B cell (primary cell): ENCODE measurements at regions not wholly inside any gene's neighbourhood (a gene's known extent, or its start where the extent isn't known, plus 50 kb on each side); places are given as distances from the start of the nearest gene placed in this dataset.
A peak's percentile ranks its signal among the peaks of the same experiment; 100 is the strongest.

Experiments used
- ATAC-seq: fragments of 200-7000 bp; cut with Tn5 transposase; one replicate; pipeline ENCODE4 v1.10.0; 2021; ENCODE audit warnings: low read depth, mild to moderate bottlenecking, moderate number of reproducible peaks, moderate library complexity
- CTCF ChIA-PET: fragments of 350-600 bp; sonication (Branson Sonifier 250); formaldehyde crosslinking; loops from one replicate; lab custom pipeline; 2021; ENCODE audit warnings: antibody characterized with exemption, inconsistent platforms; lab: Charles Lee
- POLR2A ChIA-PET: fragments of 350-600 bp; sonication (Branson Sonifier 250); formaldehyde crosslinking; loops from one replicate; lab custom pipeline; 2021; ENCODE audit warnings: antibody characterized with exemption; lab: Charles Lee
- DNase-seq: peaks from one replicate; pipeline ENCODE4 v3.0.0; 2013
- H2AFZ ChIP-seq: 2 replicates; pipeline ENCODE4 v1.6.1; 2012; ENCODE audit warnings: mild to moderate bottlenecking, low read depth, low read length; ENCODE audit not compliant: insufficient read depth, poor library complexity, severe bottlenecking
- H3K27ac ChIP-seq, 2 donors: 1 replicate in 1 of 2; 2 replicates in 1 of 2; pipeline ENCODE4 v1.5.1; 2012 to 2013; ENCODE audit warnings: low read length in 2 of 2, mild to moderate bottlenecking in 2 of 2, moderate library complexity in 1 of 2
- H3K27me3 ChIP-seq, 4 experiments: fragments of 200-600 bp in 1 of 4; sonication (generic) in 1 of 4; replicated peaks in 1 of 4; 1 replicate in 2 of 4; 2 replicates in 2 of 4; pipeline versions ENCODE4 v1.6.1 to v1.7.0; 2013 to 2016; ENCODE audit warnings: low read length in 3 of 4, mild to moderate bottlenecking in 2 of 4, mixed read lengths in 1 of 4, moderate library complexity in 1 of 4; ENCODE audit not compliant: insufficient read depth in 4 of 4, control insufficient read depth in 3 of 4; ENCODE audit errors: control extremely low read depth in 1 of 4
- H3K36me3 ChIP-seq, 2 experiments: replicated peaks in 1 of 2; 1 replicate in 1 of 2; 2 replicates in 1 of 2; pipeline versions ENCODE4 v1.6.1 to v1.7.1; 2013; ENCODE audit warnings: low read length in 1 of 2; ENCODE audit not compliant: insufficient read depth in 2 of 2, control insufficient read depth in 1 of 2; ENCODE audit errors: control extremely low read depth in 1 of 2, extremely low read depth in 1 of 2
- H3K4me1 ChIP-seq, 2 donors: fragments of 200-600 bp in 1 of 2; sonication (generic) in 1 of 2; 1 replicate in 1 of 2; 2 replicates in 1 of 2; pipeline versions ENCODE4 v1.5.1 to v1.6.1; 2013 to 2017; ENCODE audit warnings: low read length in 2 of 2; ENCODE audit not compliant: control insufficient read depth in 2 of 2, insufficient read depth in 2 of 2
- H3K4me2 ChIP-seq: replicated peaks from 2 replicates; pipeline ENCODE3; 2012; ENCODE audit warnings: mild to moderate bottlenecking, low read depth, low read length; ENCODE audit not compliant: poor library complexity, severe bottlenecking
- H3K4me3 ChIP-seq, 5 experiments: fragments of 200-600 bp in 1 of 5; sonication (generic) in 1 of 5; 1 replicate in 3 of 5; 2 replicates in 2 of 5; pipeline versions ENCODE4 v1.5.1 to v1.7.0; 2011 to 2016; ENCODE audit warnings: low read length in 4 of 5, mild to moderate bottlenecking in 4 of 5, low read depth in 2 of 5, control low read depth in 1 of 5, moderate library complexity in 1 of 5; ENCODE audit not compliant: insufficient read depth in 1 of 5; ENCODE audit errors: control extremely low read depth in 1 of 5, extremely low read depth in 1 of 5
- H3K79me2 ChIP-seq: fragments of 200-600 bp; sonication (generic); one replicate; pipeline ENCODE4 v1.6.0; 2016; ENCODE audit warnings: low read length; ENCODE audit not compliant: control insufficient read depth, insufficient read depth
- H3K9ac ChIP-seq: fragments of 200-600 bp; sonication (generic); 2 replicates; pipeline ENCODE4 v1.6.1; 2017; ENCODE audit warnings: mild to moderate bottlenecking, low read length, moderate library complexity
- H3K9me3 ChIP-seq, 3 donors: one replicate each; pipeline versions ENCODE4 v1.6.1 to v1.7.1; 2013; ENCODE audit warnings: low read length in 2 of 3; ENCODE audit not compliant: control insufficient read depth in 2 of 3, insufficient read depth in 1 of 3; ENCODE audit errors: control extremely low read depth in 1 of 3
- H4K20me1 ChIP-seq: 2 replicates; pipeline ENCODE4 v1.6.0; 2012; ENCODE audit warnings: mild to moderate bottlenecking, low read length; ENCODE audit not compliant: insufficient read depth, control insufficient read depth, poor library complexity, severe bottlenecking
- H3K27ac Mint-ChIP-seq: one replicate; pipeline ENCODE4 v1.8.0; 2021; ENCODE audit warnings: mixed read lengths
- H3K27me3 Mint-ChIP-seq: one replicate; pipeline ENCODE4 v1.8.0; 2021; ENCODE audit warnings: mixed read lengths
- H3K4me1 Mint-ChIP-seq: one replicate; pipeline ENCODE4 v1.8.0; 2021; ENCODE audit warnings: mixed read lengths
- H3K4me3 Mint-ChIP-seq: one replicate; pipeline ENCODE4 v1.8.0; 2021; ENCODE audit warnings: mixed read lengths
- H3K9me3 Mint-ChIP-seq: one replicate; pipeline ENCODE4 v1.8.0; 2022; ENCODE audit warnings: mixed read lengths; ENCODE audit not compliant: insufficient read depth
- EZH2 ChIP-seq: IDR thresholded peaks from 2 replicates; pipeline ENCODE4 v1.6.1; 2012; ENCODE audit warnings: borderline replicate concordance, low read depth, mild to moderate bottlenecking, moderate library complexity, low read length; ENCODE audit not compliant: insufficient read depth, poor library complexity, severe bottlenecking
- WGBS: methylation state at CpG from one replicate; pipeline ENCODE4 v1.1.5; 2013; ENCODE audit warnings: missing lambda C conversion rate; ENCODE audit not compliant: insufficient coverage; 5-methylcytosine and 5-hydroxymethylcytosine counted together
- intact Hi-C: fragments of 100-400 bp; cut with micrococcal nuclease; formaldehyde crosslinking; loops from one replicate; pipeline ENCODE4 v1.10.0; 2022
- TF ChIP-seq, protein P1 (sequence below): fragments of 200-600 bp; IDR thresholded peaks from one replicate; pipeline ENCODE4 v1.8.0; 2022; ENCODE audit warnings: antibody characterized with exemption, mild to moderate bottlenecking

DNA sequence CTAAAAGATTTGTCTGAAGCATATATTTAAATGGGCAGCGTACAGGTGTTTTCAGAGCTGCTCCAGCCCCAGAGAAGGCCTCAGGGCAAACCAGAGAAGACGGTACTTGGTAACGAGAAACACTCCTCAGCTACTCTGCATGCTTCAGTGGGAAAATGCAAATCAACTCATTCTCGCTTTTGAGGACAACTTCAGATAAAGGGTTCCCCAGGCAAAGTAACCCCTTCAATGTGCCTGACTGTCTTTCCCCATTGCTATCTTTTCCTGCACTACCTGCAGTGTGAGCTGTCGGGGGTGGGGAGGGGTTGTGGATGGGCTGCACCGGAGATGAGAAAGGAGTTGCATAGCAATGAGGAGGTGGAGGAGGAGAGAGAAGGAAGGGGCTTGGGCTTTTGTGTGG lies 339.7 kb upstream of the CLINT1 start:
- H3K27ac ChIP-seq: no peak overlapping the region
- ChIA-PET POLR2A (no interaction called here), CTCF (interaction anchor here (1.7 to 3.1 kb wide), 2 partner anchors 24 to 908 kb away, joined by 6 to 9 read pairs; no protein-coding TSS in a partner anchor)
- H3K79me2 ChIP-seq: no peaks in the 10 kb centered on the region
- H3K27me3 ChIP-seq: no peaks in the 10 kb centered on the region
- intact Hi-C loops: loop anchor here (5.0 to 10.0 kb wide), 2 partner anchors 236 to 314 kb away; no protein-coding TSS in a partner anchor
- peak overlapping the region; percentile 13 for H3K9ac ChIP-seq
- Mint-ChIP-seq H3K9me3 (no peaks in the 10 kb centered on the region), H3K27me3 (no peaks in the 10 kb centered on the region), H3K27ac (peak overlapping the region; percentile 57), H3K4me3 (peak overlapping the region; percentile 58), H3K4me1 (peaks cover 53% of the 10 kb centered on the region)
- H3K4me3 ChIP-seq: peak overlapping the region in 1 of 5 experiments; percentile 11
- H2AFZ ChIP-seq: peak overlapping the region; percentile 8
- DNase-seq (peak; percentile 70), ATAC-seq (peak; percentile 62)
- H4K20me1 ChIP-seq: no peaks in the 10 kb centered on the region
- H3K36me3 ChIP-seq: no peaks in the 10 kb centered on the region
- H3K9me3 ChIP-seq: peaks cover 0 to 6% (median 0%) of the 10 kb centered on the region in 3 donors
- no peak for TF ChIP-seq EZH2
- TF ChIP-seq, protein P1, sequence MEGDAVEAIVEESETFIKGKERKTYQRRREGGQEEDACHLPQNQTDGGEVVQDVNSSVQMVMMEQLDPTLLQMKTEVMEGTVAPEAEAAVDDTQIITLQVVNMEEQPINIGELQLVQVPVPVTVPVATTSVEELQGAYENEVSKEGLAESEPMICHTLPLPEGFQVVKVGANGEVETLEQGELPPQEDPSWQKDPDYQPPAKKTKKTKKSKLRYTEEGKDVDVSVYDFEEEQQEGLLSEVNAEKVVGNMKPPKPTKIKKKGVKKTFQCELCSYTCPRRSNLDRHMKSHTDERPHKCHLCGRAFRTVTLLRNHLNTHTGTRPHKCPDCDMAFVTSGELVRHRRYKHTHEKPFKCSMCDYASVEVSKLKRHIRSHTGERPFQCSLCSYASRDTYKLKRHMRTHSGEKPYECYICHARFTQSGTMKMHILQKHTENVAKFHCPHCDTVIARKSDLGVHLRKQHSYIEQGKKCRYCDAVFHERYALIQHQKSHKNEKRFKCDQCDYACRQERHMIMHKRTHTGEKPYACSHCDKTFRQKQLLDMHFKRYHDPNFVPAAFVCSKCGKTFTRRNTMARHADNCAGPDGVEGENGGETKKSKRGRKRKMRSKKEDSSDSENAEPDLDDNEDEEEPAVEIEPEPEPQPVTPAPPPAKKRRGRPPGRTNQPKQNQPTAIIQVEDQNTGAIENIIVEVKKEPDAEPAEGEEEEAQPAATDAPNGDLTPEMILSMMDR: no peak
- peaks cover 43 to 50% of the 10 kb centered on the region in 2 donors for H3K4me1 ChIP-seq
- 8% methylated on average over 5 of the region's 6 CpGs for WGBS
- peak overlapping the region; percentile 52 for H3K4me2 ChIP-seq

DNA sequence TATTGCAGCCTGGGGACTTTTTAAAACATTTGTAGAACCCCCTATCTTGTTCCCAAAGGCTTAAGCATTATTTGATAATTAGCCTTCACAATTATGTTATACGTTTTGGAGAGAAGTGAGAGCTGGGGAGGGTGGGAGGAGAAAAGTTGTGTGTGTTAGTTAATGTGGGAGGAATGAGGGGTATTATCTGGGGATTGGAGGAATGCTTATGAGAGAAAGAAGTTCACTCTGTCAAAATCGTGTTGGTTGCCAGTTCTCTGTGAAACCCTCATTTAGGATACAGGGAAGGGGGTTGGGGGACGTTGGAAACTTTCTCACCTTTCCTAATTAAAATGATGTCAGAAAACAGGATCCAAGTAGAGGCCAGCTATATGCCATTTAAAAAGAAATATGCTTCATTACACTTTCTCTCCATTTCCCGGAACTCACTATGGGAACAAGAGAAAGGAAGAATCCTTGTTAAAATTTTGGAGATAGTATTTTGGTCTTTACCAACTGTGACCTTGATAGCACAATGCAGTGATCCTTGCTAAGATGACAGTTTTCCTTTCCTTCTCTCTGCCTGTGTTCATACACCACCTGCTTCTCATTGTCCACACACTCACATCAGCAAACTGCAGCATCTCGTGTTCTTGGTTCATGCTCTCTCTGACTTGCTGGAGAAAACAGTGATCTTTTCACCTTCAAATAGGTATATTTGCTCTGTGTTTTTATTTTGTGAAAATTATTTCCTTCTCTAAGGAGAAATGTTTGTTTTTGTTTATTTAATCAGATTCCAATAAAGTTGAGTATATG lies 336.7 kb upstream of the CLINT1 start:
- Histone ChIP-seq H2AFZ (no peak overlapping the region), H3K4me3 (no peak overlapping the region), H3K79me2 (no peaks in the 10 kb centered on the region), H3K9me3 (peaks cover 0 to 6% (median 0%) of the 10 kb centered on the region in 3 donors), H3K27me3 (no peaks in the 10 kb centered on the region), H4K20me1 (no peaks in the 10 kb centered on the region), H3K9ac (no peak overlapping the region), H3K4me2 (no peak overlapping the region), H3K36me3 (no peaks in the 10 kb centered on the region), H3K27ac (no peak overlapping the region), H3K4me1 (peaks cover 43 to 50% of the 10 kb centered on the region in 2 donors)
- Mint-ChIP-seq H3K27ac (no peak overlapping the region), H3K4me1 (peaks cover 53% of the 10 kb centered on the region), H3K4me3 (no peak overlapping the region), H3K9me3 (peaks cover 7% of the 10 kb centered on the region), H3K27me3 (no peaks in the 10 kb centered on the region)
- WGBS: 40% methylated on average over 1 of the region's 5 CpGs
- no peak for ATAC-seq
- no peak for DNase-seq
- POLR2A ChIA-PET: no interaction called here
- TF ChIP-seq, protein P1: no peak
- no peak for TF ChIP-seq EZH2
- intact Hi-C loops: loop anchor here (5.0 to 10.0 kb wide), 2 partner anchors 239 to 317 kb away; no protein-coding TSS in a partner anchor
- CTCF ChIA-PET: interaction anchor here (3.1 kb wide), 1 partner anchor 911 kb away, joined by 9 read pairs; no protein-coding TSS in a partner anchor
